ENCODE measurements at regions not wholly inside any gene's neighbourhood (a gene's known extent, or its start where the extent isn't known, plus 50 kb on each side); places are given as distances from the start of the nearest gene placed in this dataset.

DNA sequence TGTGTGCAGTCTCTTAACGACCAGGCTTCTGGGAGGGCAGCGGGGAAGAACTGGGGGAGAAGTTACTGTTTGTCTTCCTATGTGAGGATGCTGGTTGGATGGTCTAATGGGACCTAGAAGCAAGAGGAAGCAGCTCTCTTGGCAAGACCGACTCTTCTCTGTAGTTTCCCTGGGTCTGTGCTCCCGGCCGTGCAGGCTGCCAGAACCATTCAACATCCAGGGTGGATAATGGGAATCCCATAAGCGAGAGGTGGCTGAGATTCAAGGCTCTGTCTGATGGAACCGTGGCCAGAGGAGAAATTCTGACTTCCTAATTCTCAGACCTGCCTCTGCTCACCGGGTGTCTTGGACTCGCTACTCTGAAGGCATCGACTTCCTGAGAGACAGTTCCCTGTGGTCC lies 561.0 kb upstream of the TBX3 start:
- ATAC-seq = no peak

DNA sequence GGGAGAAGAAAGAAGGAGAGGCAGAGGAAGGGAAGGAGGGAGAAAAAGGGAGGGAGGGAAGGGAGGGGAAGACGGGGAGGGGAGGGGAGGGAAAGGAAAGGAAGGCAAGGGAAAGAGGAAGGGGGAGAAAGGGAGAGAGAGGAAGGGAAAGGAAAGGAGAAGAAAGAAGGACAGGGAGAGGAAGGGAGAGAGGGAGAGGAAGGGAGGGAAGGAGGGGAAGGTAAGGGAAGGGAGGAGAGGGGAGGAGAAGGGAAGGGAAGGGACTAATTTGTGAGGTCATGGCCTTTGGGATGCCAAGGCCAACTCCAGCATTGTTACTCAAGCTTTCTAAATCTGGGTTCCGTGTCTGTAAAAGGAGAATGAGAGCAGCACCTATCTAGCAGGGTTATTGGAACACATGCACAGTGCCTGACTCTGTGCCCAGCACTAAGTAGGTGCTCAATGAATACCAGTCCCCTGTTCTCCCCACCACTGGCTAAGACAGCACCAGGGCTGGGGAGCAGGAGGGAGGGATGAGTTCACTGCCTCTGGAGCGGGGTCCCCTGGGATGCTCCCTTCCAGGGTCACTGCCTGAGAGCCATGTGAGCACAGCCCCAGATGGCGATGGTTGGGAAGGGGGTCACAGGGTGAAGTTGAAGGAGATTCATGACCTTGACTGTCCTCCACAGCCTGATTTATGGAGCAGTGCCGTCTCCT lies 560.1 kb upstream of the TBX3 start:
- H3K4me3 ChIP-seq = no peak overlapping the region
- intact Hi-C loops (cut with DNase I; ENCODE audit: low total_unique reads) (loop anchor here (2.0 kb wide), 1 partner anchor 55 kb away; no protein-coding TSS in a partner anchor), in situ Hi-C loops (cut with MboI; ENCODE audit: low sequenced_read_pairs in 4 of 4) (no loop called here)
- TF ChIP-seq, protein P1, sequence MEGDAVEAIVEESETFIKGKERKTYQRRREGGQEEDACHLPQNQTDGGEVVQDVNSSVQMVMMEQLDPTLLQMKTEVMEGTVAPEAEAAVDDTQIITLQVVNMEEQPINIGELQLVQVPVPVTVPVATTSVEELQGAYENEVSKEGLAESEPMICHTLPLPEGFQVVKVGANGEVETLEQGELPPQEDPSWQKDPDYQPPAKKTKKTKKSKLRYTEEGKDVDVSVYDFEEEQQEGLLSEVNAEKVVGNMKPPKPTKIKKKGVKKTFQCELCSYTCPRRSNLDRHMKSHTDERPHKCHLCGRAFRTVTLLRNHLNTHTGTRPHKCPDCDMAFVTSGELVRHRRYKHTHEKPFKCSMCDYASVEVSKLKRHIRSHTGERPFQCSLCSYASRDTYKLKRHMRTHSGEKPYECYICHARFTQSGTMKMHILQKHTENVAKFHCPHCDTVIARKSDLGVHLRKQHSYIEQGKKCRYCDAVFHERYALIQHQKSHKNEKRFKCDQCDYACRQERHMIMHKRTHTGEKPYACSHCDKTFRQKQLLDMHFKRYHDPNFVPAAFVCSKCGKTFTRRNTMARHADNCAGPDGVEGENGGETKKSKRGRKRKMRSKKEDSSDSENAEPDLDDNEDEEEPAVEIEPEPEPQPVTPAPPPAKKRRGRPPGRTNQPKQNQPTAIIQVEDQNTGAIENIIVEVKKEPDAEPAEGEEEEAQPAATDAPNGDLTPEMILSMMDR (IDR thresholded peaks at IDR 0.05 in 4 of 5, conservative IDR thresholded peaks at IDR 0.05 in 1 of 5) = no peak
- TF ChIP-seq POLR2A (IDR thresholded peaks at IDR 0.05) = no peak
- no peaks in the 10 kb centered on the region for H3K36me3 ChIP-seq
- DNase-seq (no peak), ATAC-seq (no peak)
- no peak overlapping the region for H3K27ac ChIP-seq
- H3K27me3 ChIP-seq = no peaks in the 10 kb centered on the region
- no peaks in the 10 kb centered on the region for H3K4me1 ChIP-seq
- no peaks in the 10 kb centered on the region for H3K9me3 ChIP-seq

More for the DNA sequence above, 561.0 kb upstream of the TBX3 start:
- H3K9me3 ChIP-seq = no peaks in the 10 kb centered on the region
- in situ Hi-C loops (cut with MboI; ENCODE audit: low sequenced_read_pairs in 4 of 4) (no loop called here), intact Hi-C loops (cut with DNase I; ENCODE audit: low total_unique reads) (no loop called here)
- TF ChIP-seq, protein P1 (IDR thresholded peaks at IDR 0.05 in 4 of 5, conservative IDR thresholded peaks at IDR 0.05 in 1 of 5) = no peak
- no peak for TF ChIP-seq POLR2A (IDR thresholded peaks at IDR 0.05)
- H3K4me1 ChIP-seq = no peaks in the 10 kb centered on the region
- no peaks in the 10 kb centered on the region for H3K27me3 ChIP-seq
- H3K27ac ChIP-seq = no peak overlapping the region
- H3K4me3 ChIP-seq = no peak overlapping the region
- no peak for DNase-seq
- no peaks in the 10 kb centered on the region for H3K36me3 ChIP-seq

DNA sequence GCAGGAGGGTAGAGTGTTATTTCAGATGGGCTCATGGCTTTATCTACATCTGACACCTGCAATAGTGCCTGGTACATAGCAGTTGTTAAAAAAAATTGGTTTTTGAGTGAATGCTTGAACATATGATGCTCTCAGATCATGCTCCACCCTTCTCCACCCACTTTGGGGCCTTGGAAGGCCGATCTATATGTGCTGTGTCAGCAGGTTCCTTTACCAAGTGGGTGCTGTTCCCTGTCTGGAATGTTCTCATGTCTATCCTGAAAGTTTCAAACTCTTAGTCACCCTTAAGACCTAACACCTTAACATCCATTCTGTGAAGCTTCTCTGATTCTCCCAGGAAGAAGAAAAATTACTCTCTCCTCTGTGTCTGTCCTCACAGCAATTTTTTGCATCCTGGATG lies 556.3 kb upstream of the TBX3 start:
- H3K4me3 ChIP-seq = no peak overlapping the region
- H3K9me3 ChIP-seq = no peaks in the 10 kb centered on the region
- no peak for TF ChIP-seq POLR2A (IDR thresholded peaks at IDR 0.05)
- TF ChIP-seq, protein P1 (IDR thresholded peaks at IDR 0.05 in 4 of 5, conservative IDR thresholded peaks at IDR 0.05 in 1 of 5) = no peak
- H3K36me3 ChIP-seq = no peaks in the 10 kb centered on the region
- H3K27me3 ChIP-seq = no peaks in the 10 kb centered on the region
- intact Hi-C loops (cut with DNase I; ENCODE audit: low total_unique reads) (no loop called here), in situ Hi-C loops (cut with MboI; ENCODE audit: low sequenced_read_pairs in 4 of 4) (no loop called here)
- no peak overlapping the region for H3K27ac ChIP-seq
- no peaks in the 10 kb centered on the region for H3K4me1 ChIP-seq
- ATAC-seq (no peak), DNase-seq (no peak)

DNA sequence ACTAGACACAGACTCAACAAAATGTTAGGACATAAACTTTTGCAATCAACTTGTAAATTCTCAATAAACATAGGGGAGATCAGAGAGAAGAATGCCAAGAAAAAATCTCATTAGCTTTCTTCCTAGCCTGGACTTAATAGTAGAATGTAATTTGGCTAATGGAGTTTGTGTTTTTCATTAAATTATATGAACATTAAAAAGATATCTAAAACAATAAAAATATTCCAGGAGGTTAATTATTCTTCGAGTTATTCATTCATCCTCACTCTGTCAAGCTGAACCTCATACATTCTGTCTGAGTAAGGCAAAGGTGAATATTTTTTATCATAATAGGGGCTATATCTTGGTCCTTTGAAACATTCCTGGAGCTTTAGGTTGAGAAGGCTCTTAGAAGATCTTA lies 551.9 kb upstream of the TBX3 start:
- no peaks in the 10 kb centered on the region for H3K27me3 ChIP-seq
- H3K4me3 ChIP-seq = no peak overlapping the region
- H3K9me3 ChIP-seq = no peaks in the 10 kb centered on the region
- intact Hi-C loops (cut with DNase I; ENCODE audit: low total_unique reads) (no loop called here), in situ Hi-C loops (cut with MboI; ENCODE audit: low sequenced_read_pairs in 4 of 4) (no loop called here)
- H3K4me1 ChIP-seq = no peaks in the 10 kb centered on the region
- no peaks in the 10 kb centered on the region for H3K36me3 ChIP-seq
- DNase-seq (no peak), ATAC-seq (no peak)
- TF ChIP-seq, protein P1 (IDR thresholded peaks at IDR 0.05 in 4 of 5, conservative IDR thresholded peaks at IDR 0.05 in 1 of 5) = no peak
- no peak for TF ChIP-seq POLR2A (IDR thresholded peaks at IDR 0.05)
- no peak overlapping the region for H3K27ac ChIP-seq

All from gastrocnemius medialis (tissue), 4 donors.